Right forelimb (tissue), 1 donor: ENCODE measurements at regions not wholly inside any gene's neighbourhood (a gene's known extent, or its start where the extent isn't known, plus 50 kb on each side); places are given as distances from the start of the nearest gene placed in this dataset.

ENCODE experiments used
- DNase-seq: peaks from one replicate; pipeline ENCODE4 v3.0.0-alpha.2; 2018

DNA sequence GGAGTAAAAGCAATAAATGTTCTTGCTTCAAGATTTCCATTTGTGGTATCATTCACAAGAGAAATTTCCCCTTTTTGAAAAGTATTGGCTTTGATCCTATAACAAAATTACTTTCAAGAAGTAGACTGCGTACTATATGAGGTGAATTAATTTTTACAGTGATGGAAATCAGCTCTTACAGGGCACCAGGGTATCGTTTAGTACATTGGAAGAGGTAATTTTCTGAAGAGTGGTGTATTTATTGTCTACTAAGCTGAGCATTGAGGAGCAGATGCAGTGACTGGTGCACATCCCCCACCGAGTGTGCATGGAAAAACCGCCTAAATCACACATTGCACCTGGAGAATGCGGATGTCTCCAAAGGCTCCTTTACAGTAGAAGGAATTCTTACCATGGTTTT is 209.5 kb downstream of the SAMD5 start:
- no peak for DNase-seq

GRCh38 chr6:147722158-147722557 is 213.7 kb downstream of the SAMD5 start:
- DNase-seq = no peak

DNA sequence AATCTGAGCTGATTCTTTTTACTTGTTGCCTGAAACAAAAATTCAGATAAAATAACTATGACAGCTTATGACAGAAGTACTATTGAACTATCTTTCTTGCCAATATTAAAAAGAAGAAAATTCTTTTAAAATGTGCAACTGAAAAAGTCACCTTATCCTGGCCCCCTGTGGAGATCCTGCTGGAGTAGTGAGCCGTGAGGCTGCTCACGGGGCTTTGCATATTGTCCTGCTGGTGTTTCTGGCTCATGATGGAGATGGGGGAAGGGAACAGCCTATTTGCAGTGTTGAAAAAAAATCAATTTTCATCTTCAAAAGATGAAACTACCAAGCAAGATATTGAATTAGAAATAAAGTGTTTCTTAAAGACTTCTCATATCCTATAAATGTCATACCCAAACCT is 216.0 kb downstream of the SAMD5 start:
- DNase-seq = no peak

DNA sequence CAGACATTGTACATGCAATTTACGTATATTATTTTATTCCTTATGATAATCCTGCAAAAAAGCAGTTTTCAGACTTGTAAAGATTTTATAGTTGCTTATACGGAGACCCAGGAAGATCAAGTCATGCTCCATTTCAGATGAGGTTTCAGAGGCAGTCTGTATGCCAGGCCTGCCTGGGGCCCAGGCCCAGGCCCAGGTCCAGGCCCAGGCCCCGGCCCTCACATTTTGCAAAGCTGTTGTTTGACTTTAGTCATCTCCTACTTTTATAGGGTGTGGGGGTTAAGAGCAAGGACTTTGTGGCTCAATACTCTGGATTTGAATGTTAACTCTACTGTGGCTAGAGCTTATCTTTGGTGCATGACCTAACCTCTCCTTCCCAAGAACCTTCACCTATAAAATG is 217.9 kb downstream of the SAMD5 start:
- DNase-seq = no peak

- DNase-seq = no peak
Observed at GRCh38 chr6:147728903-147729302, 220.4 kb downstream of the SAMD5 start.

GRCh38 chr6:147733686-147734085 is 225.2 kb downstream of the SAMD5 start:
- no peak for DNase-seq

GRCh38 chr6:147734151-147734550 is 225.7 kb downstream of the SAMD5 start:
- no peak for DNase-seq

DNA sequence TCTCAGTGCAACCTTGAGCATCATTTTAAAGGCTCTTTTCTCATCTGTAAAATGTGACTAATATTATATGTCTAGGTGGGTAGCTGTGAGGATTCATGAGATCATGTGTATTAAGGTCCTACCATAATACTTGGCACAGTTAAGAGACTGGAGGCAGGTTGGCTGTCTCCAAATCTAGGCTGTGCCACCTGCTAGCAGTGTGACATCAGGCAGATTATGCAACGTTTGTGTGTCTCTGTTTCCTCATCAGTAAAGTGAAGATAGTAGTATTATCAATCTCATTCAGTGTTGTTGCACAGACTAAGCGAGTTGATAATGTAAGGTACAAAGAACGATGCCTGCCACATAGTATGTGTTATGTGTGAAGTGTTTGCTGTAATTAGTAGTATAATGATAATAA is 227.4 kb downstream of the SAMD5 start:
- DNase-seq = no peak

GRCh38 chr6:147737115-147737514 is 228.6 kb downstream of the SAMD5 start:
- DNase-seq = no peak

- no peak for DNase-seq
Observed at GRCh38 chr6:147738099-147738498, 229.6 kb downstream of the SAMD5 start.

DNA sequence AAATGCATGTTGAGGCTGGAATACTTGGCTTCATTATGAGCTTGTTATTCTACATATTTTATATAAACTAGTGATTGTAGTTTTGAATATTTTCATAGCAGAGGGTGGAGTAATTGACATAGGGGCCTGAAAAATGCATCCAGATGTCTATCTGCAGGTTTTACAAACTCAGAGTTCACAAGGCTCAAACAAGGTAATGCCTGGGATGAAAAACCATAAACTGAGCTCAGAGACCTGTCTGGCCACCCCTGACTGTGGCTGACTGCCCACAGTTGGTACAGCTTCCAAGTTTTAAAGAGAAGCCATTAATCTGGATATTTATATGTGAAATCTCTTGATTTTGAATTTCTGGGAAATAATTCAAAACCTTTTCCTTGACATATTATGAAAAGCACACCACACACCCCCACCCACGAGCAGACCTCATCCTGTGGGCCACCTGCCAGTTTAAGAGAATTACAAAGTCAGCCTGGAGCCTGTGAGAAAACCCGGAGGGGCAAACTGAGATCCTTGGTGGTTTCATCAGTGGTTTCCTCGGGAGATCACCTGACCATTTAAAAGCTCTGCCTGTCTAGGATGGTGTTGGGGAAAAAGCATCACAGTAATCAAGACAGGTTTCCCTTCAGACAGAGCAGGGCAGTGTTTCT is 230.1 kb downstream of the SAMD5 start:
- peak; percentile 71 for DNase-seq

DNA sequence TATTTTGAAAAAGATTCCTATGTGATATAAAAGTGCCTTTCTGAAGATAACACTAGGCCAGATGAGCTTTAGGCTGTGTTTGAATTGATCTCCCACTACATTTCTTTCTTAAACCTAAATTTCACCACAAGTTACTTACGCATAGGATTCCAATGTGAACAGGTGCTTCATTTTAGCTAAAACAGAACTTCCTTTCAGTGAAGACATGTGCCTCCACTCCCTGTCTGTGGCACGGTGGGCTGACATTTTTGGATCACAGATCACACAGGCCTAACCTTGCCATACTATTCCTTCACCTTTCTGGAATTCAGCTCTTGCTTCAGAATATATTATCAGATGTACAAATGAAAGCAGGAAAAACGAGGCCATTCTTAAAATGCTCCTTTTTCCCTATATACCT is 231.8 kb downstream of the SAMD5 start:
- DNase-seq = no peak

GRCh38 chr6:147740916-147741315 is 232.4 kb downstream of the SAMD5 start:
- no peak for DNase-seq

GRCh38 chr6:147741389-147741788 is 232.9 kb downstream of the SAMD5 start:
- peak; percentile 70 for DNase-seq

DNA sequence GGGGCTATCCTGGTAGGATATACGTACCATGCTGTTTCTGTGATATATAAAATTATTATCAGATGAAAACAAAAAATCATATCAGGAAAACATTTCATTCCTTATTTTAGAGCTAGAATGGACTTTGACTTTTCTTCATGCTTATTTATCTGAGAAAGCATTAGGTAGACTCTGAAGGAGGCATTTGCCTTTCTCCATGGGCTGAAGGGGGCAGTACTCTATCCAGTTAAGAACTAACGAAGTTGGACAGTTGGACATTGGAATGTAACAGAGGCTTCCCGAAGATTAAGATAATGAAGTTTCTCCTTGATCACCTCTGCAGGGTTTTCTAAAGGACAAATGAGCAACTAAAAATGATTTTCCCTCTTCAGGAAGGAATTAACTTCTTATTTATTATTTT is 233.9 kb downstream of the SAMD5 start:
- no peak for DNase-seq

- no peak for DNase-seq
Observed at GRCh38 chr6:147744012-147744411, 235.5 kb downstream of the SAMD5 start.

DNA sequence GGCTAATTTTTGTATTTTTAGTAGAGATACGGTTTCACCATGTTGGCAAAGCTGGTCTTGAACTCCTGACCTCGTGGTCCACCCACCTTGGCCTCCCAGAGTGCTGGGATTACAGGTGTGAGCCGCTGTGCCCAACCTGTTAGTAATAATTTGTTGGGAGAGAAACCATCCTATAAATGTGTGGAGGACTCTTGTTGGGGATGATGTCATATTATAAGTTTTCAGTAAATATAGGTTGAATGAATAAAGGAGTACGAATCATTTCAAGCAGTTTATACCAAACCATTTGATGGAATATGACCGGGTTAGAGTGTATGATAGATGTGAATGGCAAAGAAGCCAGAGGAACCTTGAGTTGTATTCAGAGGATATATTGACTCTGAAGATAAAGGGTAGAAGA is 240.8 kb downstream of the SAMD5 start:
- no peak for DNase-seq

GRCh38 chr6:147750413-147750812 is 241.9 kb downstream of the SAMD5 start:
- DNase-seq = no peak

GRCh38 chr6:147751232-147751631 is 242.7 kb downstream of the SAMD5 start:
- DNase-seq = no peak

DNA sequence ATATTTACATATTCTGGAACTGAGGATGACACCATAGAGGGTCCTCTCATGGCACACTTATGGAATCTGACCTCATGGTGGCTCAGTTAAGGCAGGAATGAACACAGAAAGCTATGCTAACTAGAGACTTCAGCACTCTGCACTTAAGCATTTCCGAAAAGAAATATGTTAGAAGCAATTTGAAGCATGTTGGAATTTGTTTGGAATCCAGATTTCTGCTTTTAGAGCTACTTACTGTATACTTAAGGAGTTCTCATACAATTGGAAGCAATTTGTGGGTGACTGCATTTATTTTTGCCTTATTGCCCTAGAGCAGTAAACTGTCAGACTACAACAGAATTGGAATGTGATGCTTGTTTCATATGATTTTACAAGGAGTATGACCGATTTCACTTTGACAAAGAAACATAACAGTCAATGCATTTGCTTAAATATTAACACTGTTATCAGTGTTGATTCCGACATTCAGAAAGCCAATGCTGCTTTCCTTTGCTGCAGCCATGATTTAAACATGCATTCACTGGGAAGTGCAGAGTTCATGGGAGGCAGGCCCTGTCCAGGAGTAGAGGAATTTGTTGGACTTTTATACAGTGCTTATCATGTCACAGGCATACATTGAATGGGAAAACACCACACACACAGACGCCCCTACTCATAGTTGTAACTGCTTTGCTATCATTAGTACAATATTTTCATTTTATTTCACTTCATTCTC is 244.4 kb downstream of the SAMD5 start:
- no peak for DNase-seq

- no peak for DNase-seq
Observed at GRCh38 chr6:147755999-147756398, 247.5 kb downstream of the SAMD5 start.

GRCh38 chr6:147756891-147757290 is 248.4 kb downstream of the SAMD5 start:
- DNase-seq = no peak

- no peak for DNase-seq
Observed at GRCh38 chr6:147757291-147757690, 248.8 kb downstream of the SAMD5 start.

DNA sequence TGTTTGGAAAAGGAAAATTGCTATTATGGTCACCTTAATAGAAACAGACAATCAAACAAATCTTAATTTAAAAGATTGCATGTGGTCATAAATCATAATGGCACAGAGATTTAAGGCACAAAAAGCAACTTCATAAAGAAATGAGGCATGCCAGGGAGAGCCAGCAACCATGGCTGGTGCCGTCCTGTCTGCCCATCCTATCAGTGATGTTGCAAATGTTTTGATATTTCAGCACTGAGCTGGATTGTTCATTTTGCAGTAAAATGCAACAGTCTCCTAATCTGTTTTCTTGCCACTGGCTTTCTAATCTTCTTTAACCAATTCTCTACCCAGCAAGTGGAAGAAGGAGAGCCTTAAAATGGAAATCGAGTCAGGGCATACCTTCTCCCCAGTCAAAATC is 249.8 kb downstream of the SAMD5 start:
- no peak for DNase-seq

DNA sequence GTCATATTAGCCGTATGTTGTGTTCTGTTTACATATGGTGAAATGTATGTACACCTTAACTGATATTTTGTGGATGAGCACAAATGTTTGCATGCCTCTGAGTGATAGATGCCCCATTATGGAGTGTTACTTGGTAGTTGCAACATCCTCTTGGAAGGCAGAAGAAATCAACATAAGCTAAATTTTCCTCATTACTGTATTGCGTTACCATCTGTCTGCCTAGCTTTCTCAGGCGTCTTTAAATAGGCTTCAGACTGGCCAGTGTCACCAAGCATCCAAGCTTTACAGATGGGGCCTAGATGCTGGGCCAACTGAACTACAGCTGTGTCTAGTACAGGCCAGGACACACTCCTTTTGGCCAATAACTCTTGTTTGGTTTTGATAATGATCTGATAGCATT is 250.6 kb downstream of the SAMD5 start:
- no peak for DNase-seq
